Caki2 (cell line): ENCODE measurements at regions not wholly inside any gene's neighbourhood (a gene's known extent, or its start where the extent isn't known, plus 50 kb on each side); places are given as distances from the start of the nearest gene placed in this dataset.
"Not testable (repeated sequence)": the region's sequence is repeated elsewhere in the genome, so short reads cannot be mapped to it uniquely, and the experiment has no call there.

ENCODE experiments used
- DNase-seq: peaks from one replicate; pipeline ENCODE4 v3.0.0-alpha.2; 2015; ENCODE audit warnings: low read depth
- in situ Hi-C: cut with HindIII; loops from 2 replicates; pipeline ENCODE4 v1.10.0; 2016; ENCODE audit warnings: low sequenced_read_pairs, low pct_unique_long_range_greater_than_20kb, mixed read lengths

DNA sequence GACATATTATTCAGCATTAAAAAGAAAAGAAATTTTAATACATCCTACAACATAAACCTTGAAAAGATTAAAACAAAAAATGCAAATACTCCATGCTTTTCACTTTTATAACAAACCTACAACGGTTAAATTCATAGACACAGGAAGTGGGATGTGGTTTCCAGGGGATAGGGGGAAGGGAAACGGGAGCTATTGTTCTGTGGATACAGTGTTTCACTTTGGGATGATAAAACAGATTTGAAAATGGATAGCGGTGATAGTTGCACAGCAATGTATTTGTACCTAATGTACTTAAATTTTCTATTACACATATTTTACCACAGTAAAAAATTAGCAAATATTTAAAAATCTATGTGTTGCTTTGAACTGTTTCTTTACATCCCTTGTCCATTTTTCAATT is 368.0 kb downstream of the CDY2B start:
- in situ Hi-C loops, DNase-seq: not testable (repeated sequence)

DNA sequence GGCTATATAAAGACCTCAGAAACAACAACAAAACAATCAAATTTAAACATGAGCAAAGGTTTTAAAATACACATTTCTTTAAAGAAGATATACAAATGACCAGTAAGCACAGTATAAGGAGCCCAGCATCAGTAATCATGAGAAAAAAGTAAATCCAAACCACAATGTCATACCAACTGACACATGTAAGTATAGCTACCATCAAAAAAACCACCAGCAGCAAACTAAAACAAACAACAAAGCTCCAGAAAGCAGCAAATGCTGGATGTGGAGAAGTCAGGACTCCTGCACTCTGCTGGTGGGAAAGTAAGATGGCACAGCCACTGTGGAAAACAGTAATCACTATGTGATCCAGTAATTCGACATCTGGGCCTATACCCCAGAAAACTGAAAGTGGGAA is 368.5 kb downstream of the CDY2B start:
- DNase-seq, in situ Hi-C loops: not testable (repeated sequence)

DNA sequence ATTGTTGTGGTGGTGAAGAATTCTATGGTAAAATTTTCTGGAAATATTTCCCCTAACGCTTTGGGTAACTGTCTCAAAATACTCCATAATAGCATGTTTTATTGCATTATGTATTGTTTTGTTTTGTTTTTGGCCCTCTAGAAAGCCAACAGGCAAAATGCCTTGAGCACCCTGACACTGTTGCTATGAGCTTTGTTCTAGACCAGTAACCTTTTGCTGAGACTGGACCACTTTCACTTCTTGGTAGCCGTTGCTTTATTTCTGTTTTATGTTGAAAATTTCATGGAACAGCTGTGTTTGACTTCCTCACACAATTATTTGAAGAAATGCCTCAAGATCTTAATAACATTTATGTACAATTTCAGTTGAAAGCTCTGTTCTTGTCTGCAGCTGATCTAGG is 374.2 kb downstream of the CDY2B start:
- DNase-seq, in situ Hi-C loops: not testable (repeated sequence)

DNA sequence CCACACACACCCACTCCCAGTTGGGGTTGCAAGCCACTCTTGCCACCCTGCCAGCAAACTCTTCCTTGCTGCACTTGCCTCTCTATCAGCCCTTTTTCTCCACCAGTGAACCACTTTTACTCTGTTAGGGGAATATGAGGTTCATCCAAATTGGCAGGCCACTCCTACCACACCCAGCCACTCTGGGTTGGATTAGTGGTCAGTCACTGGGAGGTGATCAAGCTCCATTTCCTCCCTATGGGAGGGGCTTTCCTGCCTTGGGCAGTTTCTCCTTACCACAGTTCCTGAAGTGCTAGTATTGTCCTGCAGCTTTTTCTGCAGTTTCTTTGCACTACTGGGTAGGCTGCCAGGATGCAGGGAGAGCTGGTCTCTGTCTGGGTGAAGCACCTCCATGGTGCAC is 395.3 kb downstream of the CDY2B start:
- DNase-seq, in situ Hi-C loops: not testable (repeated sequence)

DNA sequence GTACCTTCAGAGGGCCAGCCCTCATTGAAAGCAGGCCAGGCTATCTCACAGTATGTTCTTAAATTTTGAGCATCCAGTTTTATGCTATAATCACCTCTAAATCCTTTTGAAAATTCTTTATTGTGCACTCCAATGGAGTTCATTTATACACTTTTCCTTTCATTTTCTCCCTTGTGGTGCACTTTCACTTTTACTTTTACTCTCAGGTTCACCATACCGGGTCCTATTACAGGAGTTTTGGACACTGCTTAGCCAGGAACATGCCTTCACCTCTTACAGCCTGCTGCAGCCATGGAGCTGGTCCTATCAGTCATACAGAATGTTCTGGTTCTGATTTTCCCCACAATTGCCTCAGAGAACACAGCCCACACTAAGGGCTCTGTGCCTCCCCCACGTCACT is 395.9 kb downstream of the CDY2B start:
- in situ Hi-C loops, DNase-seq: not testable (repeated sequence)

DNA sequence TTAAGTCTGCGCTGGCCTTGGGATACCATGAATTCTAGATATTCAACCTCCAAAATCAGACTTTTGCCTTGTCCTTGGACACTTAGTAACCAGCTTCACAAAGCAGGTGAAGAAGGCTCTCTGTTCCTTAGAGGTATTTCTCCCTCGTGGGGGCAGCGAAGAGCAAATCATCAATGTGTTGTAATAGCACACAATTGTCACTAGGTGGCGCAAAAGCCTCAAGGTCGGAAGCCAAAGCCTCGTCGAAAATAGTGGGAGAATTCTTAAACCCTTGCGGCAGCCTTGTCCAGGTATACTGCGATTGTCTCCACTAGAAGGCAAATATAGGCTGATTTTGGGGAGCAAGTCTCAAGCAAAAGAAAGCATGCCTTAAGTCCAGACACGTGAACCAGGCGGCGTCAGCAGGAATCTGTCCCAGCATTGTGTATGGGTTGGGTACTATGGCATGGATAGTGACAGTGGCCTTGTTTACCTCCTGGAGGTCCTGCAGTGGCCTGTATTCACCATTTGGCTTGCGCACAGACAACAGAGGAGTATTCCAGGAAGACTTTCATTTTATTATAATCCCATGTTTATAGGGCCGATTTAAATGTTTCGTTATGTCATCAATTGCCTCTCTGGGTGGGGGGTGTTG is 398.5 kb downstream of the CDY2B start:
- DNase-seq, in situ Hi-C loops: not testable (repeated sequence)

DNA sequence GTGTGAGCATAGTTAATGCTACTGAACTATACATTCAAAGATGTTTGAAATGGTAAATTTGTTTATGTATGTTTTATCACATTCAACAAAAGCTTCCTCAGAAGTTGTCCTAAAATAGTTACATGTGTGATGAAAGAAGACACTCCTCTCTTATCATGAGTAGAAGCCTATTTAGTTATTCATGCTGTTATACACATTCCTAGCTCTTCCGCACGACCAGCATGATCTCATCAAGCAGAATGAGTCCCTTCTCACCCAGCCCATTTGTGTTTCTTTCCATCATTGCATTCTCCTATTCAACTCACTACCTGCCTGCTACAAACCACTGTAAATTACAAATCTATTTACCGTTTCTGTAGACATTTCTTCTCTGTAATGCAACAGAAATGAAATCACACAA is 408.0 kb downstream of the CDY2B start:
- DNase-seq, in situ Hi-C loops: not testable (repeated sequence)

DNA sequence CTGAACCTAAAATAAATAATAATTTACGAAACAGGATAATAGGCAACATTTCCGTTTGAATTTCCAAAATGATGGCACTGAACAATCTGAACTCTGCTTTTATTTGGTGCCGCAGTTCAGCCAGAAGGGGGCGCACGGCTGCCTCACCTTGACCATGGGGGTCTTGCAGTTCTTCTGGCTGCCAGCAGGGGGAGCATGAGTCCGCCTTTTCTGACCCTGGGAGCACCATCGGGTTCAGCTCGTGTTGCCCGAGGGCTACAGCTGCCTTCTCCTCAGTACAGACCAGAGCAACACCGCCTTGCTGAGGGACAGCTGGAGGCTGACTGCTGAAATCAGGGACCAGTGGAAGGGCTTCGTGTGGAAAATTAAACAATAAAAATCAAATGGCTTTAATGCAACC is 420.3 kb downstream of the CDY2B start:
- DNase-seq, in situ Hi-C loops: not testable (repeated sequence)

DNA sequence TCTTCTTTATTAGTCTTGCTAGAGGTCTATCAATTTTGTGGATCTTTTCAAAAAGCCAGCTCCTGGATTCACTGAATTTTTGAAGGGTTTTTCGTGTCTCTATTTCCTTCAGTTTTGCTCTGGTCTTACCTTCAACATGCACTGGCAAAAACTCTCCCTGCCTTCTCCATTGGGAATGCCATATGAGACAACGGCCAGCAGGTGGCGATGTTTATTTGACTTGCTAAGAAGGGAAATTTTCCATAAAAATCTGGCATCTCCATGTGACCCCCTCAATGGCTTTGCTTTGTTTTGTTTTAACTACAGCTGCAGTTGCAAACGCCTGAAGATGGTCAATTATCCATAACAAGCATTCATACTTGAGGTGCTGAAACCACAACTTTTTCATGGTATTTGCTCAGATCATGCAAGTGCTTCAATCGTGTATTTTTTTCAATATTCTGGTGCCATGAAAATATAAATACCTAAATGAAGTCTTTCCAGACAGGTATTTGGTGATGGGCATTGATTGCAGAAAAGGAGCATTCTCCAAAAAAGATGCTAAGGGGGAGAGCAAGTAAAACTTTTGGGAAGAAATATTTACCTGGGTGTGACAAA is 449.4 kb downstream of the CDY2B start:
- DNase-seq, result peak; percentile 34
- in situ Hi-C loops, result no loop called here

DNA sequence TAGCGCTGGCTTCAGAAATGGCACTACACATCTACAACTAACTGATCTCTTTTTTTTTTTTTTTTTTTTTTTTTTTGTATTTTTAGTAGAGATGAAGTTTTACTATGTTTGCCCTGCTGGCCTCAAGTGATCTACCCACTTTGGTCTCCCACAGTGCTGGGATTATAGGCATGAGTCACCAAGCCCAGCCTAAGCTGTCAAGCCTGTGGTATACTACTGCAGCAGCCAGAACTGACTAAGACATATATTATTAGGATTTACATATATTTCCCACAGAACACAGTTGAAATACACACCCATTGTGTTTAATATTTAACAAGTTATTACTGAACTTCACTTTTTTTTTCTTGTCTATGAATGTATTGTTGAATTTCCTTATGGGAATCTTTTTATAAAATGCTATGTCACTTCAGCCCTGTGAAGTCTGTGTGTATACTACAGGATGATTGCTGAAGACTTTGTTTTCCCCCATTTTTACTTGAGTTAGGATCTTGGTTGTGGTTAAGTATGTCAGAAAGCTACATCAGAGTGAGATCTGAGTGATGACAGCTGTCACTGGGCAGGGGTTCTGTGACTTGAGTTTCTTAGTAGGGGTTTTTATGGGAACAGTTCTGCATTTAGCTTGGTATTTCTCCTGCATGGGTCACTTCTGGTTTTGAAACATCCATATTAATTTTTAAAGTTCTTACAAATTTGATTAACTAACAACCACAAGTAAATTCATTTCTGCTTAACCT is 481.5 kb downstream of the CDY2B start:
- peak; percentile 52 for DNase-seq
- in situ Hi-C loops, result no loop called here

DNA sequence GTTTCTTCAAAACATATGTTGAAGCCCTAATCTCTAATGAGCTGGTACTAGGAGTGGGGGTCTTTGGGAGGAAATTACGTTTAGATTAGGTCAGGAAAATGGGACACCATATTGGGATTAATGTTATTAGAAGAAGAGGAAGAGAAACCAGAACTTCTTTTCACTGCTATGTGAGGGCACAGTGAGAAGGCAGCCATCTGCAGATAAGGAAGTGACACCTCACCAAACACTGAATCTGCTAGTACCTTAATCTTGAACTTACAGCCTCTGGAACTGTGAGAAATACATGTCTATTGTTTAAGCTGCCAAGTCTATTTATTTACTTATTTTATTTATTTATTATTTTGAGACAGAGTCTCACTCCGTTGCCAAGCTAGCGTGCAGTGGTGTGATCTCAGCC is 482.4 kb downstream of the CDY2B start:
- DNase-seq, result no peak

DNA sequence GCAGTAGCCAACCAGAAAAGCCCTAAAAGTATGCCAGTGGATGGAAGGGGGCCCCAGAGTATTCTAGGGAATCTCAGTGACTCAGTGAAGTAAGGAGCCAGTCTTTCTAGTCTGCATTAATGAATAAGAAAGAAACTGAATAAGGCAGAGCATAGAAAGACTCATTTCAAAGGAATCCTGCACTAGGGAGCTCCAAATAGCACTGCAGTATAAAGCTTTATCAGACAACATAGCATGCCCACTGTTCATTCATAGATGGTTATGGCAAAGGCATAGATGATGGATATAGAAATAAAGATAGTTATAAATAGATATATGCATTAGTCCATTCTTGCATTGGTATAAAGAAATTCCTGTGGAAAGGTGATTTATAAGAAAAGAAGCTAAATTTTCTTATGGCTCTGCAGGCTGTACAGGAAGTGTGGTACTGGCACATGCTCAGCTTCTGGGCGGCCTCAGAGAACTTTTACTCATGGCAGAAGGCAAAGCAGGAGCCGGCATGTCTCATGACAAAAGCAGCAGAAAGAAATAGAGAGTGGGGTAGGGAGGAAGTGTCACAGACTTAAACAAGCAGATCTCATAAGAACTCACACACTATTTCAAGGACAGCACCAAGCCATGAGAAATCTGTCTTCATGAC is 498.5 kb downstream of the CDY2B start:
- no peak for DNase-seq
- in situ Hi-C loops, result no loop called here

More for the DNA sequence above, 482.4 kb downstream of the CDY2B start:
- in situ Hi-C loops, result no loop called here

DNA sequence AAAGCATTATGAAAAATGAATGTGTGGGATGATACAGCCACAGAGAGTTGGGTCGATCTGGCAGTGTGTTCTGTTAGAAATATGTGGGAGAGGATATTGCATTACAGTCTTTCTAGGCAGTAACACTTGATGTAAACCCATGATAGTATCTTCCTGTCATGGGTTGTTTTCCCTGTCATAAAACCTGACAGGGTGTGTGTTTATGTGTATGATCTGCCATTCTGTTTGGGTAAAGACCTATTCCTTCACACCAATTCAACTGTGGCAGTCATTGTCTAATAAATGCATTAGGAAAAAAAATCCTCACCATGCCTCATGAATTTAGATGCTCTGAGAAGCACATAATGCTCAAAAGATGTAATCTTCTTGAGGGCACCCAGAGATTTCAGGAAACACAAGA is 501.7 kb downstream of the CDY2B start:
- in situ Hi-C loops, result no loop called here
- DNase-seq, result no peak

DNA sequence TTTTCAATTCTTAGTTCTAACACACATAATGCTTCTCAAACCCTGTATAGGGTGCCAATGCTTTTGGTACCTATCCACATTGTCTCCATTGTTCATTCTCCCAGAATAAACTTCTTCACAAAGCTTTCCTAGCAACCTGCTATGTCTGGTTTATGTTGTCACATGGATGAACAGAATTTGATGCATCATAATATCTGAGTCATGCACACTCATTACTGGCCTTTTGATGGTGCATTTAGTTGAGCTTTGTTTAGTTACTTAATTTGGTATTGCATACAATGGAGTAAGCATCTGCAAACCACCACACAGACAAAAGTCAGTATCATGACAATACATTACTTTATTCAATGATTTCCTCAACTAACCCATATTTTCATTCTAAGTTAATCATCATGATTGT is 511.6 kb downstream of the CDY2B start:
- in situ Hi-C loops, result no loop called here
- DNase-seq, result no peak

DNA sequence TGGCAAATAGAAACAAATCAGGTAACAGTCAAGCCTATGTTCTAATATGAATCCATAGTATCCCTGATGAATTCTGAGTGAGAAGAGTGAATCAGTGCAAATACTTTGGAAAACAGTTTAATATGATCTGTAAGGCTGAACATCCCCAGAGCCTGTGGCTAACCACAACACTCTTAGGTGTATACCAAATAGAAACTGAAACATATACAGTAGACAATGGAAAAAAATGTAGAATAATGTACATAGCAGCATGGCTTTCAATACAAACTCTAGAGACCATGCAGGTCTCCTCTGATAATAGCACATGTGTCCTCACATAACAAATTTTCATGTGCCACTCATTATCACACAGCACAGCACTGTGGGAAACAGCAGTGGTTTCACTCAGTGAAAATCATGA is 513.6 kb downstream of the CDY2B start:
- DNase-seq, result no peak
- in situ Hi-C loops, result no loop called here

DNA sequence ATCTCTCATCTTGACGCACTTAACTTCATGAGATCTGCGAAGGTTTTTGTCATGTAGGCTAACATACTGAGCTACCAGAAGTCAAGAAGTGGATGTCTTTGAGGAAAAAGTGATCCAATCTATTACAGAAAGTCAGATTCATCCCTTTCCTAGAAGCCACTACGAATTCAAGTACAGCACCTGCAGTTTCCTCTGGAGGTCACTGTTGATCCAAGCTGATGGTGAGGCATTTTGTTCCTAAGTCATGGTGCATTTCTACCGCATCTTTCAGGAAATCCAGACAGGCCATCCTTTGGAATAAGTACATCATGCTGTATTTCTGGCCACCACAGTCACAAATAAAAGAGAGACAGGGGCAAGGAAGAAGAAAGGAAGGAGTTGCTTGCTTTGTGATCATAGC is 541.0 kb downstream of the CDY2B start:
- in situ Hi-C loops, result no loop called here
- no peak for DNase-seq

DNA sequence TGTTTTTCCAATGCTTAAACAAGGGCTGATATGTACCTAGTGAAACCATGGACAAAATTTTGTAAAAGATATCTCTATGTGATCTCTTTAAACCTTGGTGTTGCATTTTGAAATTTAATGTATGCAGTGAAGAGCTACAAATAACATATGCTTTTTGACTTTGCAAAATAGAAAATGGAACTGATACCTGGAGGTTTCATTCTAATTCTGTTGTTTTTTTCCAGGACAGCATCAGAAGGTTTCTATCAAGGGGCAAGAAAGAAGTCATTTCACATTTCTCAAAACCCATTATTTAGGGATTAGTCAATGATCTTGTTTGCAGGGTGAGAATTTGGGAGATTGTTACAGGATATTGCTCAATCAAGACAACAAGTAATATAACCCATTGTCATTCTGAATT is 549.3 kb downstream of the CDY2B start:
- in situ Hi-C loops, result no loop called here
- DNase-seq, result no peak

DNA sequence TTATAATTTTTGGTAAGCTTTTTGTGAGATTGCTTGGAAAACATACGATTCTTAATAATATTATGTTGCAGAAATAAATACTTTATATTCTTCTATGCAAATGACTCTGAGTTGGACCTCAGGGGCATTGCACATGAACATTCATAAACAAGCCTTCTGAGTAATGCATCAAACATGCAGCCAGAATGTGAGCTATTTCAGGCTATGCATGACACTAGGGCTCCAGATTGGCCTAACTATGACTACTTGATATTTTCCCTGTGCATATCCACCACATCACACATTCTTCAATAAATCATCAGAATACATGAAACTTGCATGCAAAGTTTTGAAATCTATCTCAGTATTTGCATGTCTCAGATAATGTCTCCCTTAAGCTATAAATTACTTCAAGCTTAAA is 560.1 kb downstream of the CDY2B start:
- in situ Hi-C loops, result no loop called here
- no peak for DNase-seq

DNA sequence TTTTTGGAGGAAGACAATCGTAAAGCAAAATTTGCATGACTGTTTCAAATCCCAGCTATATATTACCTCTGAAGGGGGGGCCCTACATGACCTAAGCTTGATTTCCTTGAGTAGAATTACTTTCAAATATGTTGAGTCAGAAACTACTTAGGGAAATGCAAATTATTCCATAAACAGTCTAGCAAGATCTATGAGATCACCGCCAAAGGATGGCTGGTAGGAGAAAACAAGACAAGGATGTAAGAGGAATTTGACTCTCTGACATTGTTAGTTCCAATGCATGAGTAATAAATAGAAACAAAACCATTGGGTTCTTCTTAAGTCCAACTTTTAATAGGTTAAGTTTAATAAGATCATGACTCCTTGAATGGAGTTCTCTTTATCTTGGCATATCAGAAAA is 561.4 kb downstream of the CDY2B start:
- in situ Hi-C loops, result no loop called here
- no peak for DNase-seq
